ENCODE measurements at regions not wholly inside any gene's neighbourhood (a gene's known extent, or its start where the extent isn't known, plus 50 kb on each side); places are given as distances from the start of the nearest gene placed in this dataset.

DNA sequence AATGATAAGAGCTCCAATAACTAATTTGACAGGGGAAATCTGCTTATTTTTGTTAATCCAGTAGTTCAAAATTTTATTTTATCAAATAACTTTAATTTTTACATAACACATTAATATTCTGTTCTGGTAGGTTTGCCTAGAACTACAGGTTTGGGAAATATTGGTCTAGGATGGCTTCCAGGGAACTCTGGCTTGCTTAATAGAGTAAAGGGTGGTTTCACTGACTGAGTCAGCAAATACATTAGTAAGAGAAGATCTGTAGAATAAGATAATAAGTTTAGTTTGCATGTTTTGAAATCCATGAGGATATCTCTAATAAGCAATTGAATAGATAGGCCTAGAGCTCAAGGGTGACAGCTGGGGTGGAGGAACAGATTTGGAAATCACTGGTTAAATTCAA is 500.7 kb downstream of the ZNF674 start:
- Histone ChIP-seq H3K27me3 (ENCODE audit: insufficient read depth, low read length, poor library complexity) (no peaks in the 10 kb centered on the region), H3K4me3 (ENCODE audit: low read depth in 1 of 2, low read length in 2 of 2) (no peak overlapping the region), H3K79me2 (ENCODE audit: insufficient read depth, low read length) (no peaks in the 10 kb centered on the region), H3K4me2 (ENCODE audit: insufficient read depth, low read length) (no peak overlapping the region), H3K36me3 (ENCODE audit: insufficient read depth, low read length) (no peaks in the 10 kb centered on the region), H2AFZ (ENCODE audit: low read depth, low read length) (no peak overlapping the region), H3K9ac (ENCODE audit: low read depth, low read length) (no peak overlapping the region), H4K20me1 (ENCODE audit: insufficient read depth, low read length) (no peaks in the 10 kb centered on the region), H3K9me3 (ENCODE audit: insufficient read depth, low read length, severe bottlenecking) (peaks cover 8% of the 10 kb centered on the region), H3K4me1 (ENCODE audit: insufficient read depth, low read length) (peaks cover 2% of the 10 kb centered on the region; the same call in 1 of the 2 replicates), H3K27ac (ENCODE audit: low read length) (no peak overlapping the region)
- DNase-seq (no peak), ATAC-seq (ENCODE audit: insufficient read depth, low read depth) (no peak)
- TF ChIP-seq, protein P1, sequence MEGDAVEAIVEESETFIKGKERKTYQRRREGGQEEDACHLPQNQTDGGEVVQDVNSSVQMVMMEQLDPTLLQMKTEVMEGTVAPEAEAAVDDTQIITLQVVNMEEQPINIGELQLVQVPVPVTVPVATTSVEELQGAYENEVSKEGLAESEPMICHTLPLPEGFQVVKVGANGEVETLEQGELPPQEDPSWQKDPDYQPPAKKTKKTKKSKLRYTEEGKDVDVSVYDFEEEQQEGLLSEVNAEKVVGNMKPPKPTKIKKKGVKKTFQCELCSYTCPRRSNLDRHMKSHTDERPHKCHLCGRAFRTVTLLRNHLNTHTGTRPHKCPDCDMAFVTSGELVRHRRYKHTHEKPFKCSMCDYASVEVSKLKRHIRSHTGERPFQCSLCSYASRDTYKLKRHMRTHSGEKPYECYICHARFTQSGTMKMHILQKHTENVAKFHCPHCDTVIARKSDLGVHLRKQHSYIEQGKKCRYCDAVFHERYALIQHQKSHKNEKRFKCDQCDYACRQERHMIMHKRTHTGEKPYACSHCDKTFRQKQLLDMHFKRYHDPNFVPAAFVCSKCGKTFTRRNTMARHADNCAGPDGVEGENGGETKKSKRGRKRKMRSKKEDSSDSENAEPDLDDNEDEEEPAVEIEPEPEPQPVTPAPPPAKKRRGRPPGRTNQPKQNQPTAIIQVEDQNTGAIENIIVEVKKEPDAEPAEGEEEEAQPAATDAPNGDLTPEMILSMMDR (IDR thresholded peaks at IDR 0.05; ENCODE audit: borderline replicate concordance, extremely low read depth, low read length, poor library complexity, severe bottlenecking), result no peak
- TF ChIP-seq EZH2 (IDR thresholded peaks at IDR 0.05; ENCODE audit: borderline replicate concordance, low read depth, low read length, severe bottlenecking), result no peak

DNA sequence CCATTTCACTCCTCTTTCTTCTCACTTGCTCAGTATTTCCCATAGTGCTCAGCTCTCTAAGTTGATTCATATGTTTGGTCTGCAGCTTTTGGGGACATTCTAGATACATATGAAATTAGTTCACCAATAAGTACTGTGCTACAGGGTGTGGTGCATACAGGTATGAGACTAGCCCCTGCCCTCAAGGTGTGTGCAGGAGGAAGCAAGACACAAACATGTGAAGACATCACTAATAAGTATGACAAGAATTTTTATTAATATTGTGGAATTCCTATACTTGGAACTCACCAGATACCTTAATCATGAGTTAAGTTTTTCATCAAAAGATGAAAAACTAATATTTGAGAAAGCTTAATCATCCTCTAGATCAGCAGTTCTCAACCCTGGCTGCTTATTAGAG is 505.2 kb downstream of the ZNF674 start:
- H3K4me3 ChIP-seq (ENCODE audit: low read depth in 1 of 2, low read length in 2 of 2), result no peak overlapping the region
- H3K9me3 ChIP-seq (ENCODE audit: insufficient read depth, low read length, severe bottlenecking), result peaks cover 8% of the 10 kb centered on the region
- H4K20me1 ChIP-seq (ENCODE audit: insufficient read depth, low read length), result no peaks in the 10 kb centered on the region
- H3K9ac ChIP-seq (ENCODE audit: low read depth, low read length), result no peak overlapping the region
- peaks cover 5% of the 10 kb centered on the region; the same call in 1 of the 2 replicates for H3K4me1 ChIP-seq (ENCODE audit: insufficient read depth, low read length)
- H2AFZ ChIP-seq (ENCODE audit: low read depth, low read length), result no peak overlapping the region
- TF ChIP-seq, protein P1 (IDR thresholded peaks at IDR 0.05; ENCODE audit: borderline replicate concordance, extremely low read depth, low read length, poor library complexity, severe bottlenecking), result no peak
- no peak for TF ChIP-seq EZH2 (IDR thresholded peaks at IDR 0.05; ENCODE audit: borderline replicate concordance, low read depth, low read length, severe bottlenecking)
- H3K4me2 ChIP-seq (ENCODE audit: insufficient read depth, low read length), result no peak overlapping the region
- no peak for ATAC-seq (ENCODE audit: insufficient read depth, low read depth)
- no peaks in the 10 kb centered on the region for H3K79me2 ChIP-seq (ENCODE audit: insufficient read depth, low read length)
- DNase-seq, result no peak
- no peaks in the 10 kb centered on the region for H3K36me3 ChIP-seq (ENCODE audit: insufficient read depth, low read length)
- no peak overlapping the region for H3K27ac ChIP-seq (ENCODE audit: low read length)
- H3K27me3 ChIP-seq (ENCODE audit: insufficient read depth, low read length, poor library complexity), result no peaks in the 10 kb centered on the region

DNA sequence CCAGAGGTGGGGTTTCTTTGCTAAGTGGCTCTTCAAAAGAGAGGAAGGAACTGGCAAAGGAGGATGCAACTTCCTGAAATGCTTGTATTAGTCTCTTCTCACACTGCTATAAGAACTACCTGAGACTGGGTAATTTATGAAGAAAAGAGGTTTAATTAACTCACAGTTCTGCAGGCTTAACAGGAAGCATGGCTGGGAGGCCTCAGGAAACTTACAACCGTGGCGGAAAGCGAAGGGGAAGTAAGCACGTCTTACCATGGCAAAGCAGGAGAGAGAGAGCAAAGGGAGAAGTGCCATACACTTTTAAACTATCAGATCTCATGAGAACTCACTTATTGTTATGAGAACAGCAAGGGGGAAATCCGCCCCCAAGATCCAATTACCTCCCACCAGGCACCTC is 505.7 kb downstream of the ZNF674 start:
- H2AFZ ChIP-seq (ENCODE audit: low read depth, low read length), result no peak overlapping the region
- no peaks in the 10 kb centered on the region for H3K36me3 ChIP-seq (ENCODE audit: insufficient read depth, low read length)
- no peak overlapping the region for H3K4me2 ChIP-seq (ENCODE audit: insufficient read depth, low read length)
- no peak overlapping the region for H3K27ac ChIP-seq (ENCODE audit: low read length)
- H3K4me1 ChIP-seq (ENCODE audit: insufficient read depth, low read length), result peaks cover 5% of the 10 kb centered on the region; the same call in 1 of the 2 replicates
- H3K9ac ChIP-seq (ENCODE audit: low read depth, low read length), result no peak overlapping the region
- TF ChIP-seq, protein P1 (IDR thresholded peaks at IDR 0.05; ENCODE audit: borderline replicate concordance, extremely low read depth, low read length, poor library complexity, severe bottlenecking), result no peak
- TF ChIP-seq EZH2 (IDR thresholded peaks at IDR 0.05; ENCODE audit: borderline replicate concordance, low read depth, low read length, severe bottlenecking), result no peak
- H3K27me3 ChIP-seq (ENCODE audit: insufficient read depth, low read length, poor library complexity), result no peaks in the 10 kb centered on the region
- DNase-seq (no peak), ATAC-seq (ENCODE audit: insufficient read depth, low read depth) (no peak)
- no peaks in the 10 kb centered on the region for H4K20me1 ChIP-seq (ENCODE audit: insufficient read depth, low read length)
- peaks cover 8% of the 10 kb centered on the region for H3K9me3 ChIP-seq (ENCODE audit: insufficient read depth, low read length, severe bottlenecking)
- no peaks in the 10 kb centered on the region for H3K79me2 ChIP-seq (ENCODE audit: insufficient read depth, low read length)
- H3K4me3 ChIP-seq (ENCODE audit: low read depth in 1 of 2, low read length in 2 of 2), result no peak overlapping the region

DNA sequence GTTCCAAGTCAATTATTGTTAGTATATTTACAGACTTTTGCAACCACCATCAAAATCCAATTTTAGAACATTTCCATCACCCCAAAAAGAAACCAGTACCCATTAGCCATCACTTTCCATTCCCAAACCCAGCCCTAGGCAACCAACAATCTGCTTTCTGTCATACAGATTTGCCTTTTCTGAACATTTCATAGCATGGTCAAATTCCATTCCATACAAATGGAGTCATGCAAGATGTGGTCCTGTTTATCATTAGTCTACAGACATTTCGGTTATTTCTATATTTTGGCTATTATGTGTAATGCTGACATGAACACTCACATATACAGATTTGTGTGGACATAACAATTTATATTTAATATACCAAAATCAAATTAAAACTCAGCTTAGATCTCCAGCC is 508.7 kb downstream of the ZNF674 start:
- TF ChIP-seq, protein P1 (IDR thresholded peaks at IDR 0.05; ENCODE audit: borderline replicate concordance, extremely low read depth, low read length, poor library complexity, severe bottlenecking), result no peak
- TF ChIP-seq EZH2 (IDR thresholded peaks at IDR 0.05; ENCODE audit: borderline replicate concordance, low read depth, low read length, severe bottlenecking), result no peak
- H3K9ac ChIP-seq (ENCODE audit: low read depth, low read length), result no peak overlapping the region
- H3K36me3 ChIP-seq (ENCODE audit: insufficient read depth, low read length), result no peaks in the 10 kb centered on the region
- H2AFZ ChIP-seq (ENCODE audit: low read depth, low read length), result no peak overlapping the region
- no peaks in the 10 kb centered on the region for H3K27me3 ChIP-seq (ENCODE audit: insufficient read depth, low read length, poor library complexity)
- no peaks in the 10 kb centered on the region for H4K20me1 ChIP-seq (ENCODE audit: insufficient read depth, low read length)
- peaks cover 7% of the 10 kb centered on the region for H3K9me3 ChIP-seq (ENCODE audit: insufficient read depth, low read length, severe bottlenecking)
- DNase-seq (no peak), ATAC-seq (ENCODE audit: insufficient read depth, low read depth) (no peak)
- H3K79me2 ChIP-seq (ENCODE audit: insufficient read depth, low read length), result no peaks in the 10 kb centered on the region
- H3K4me2 ChIP-seq (ENCODE audit: insufficient read depth, low read length), result no peak overlapping the region
- H3K27ac ChIP-seq (ENCODE audit: low read length), result no peak overlapping the region
- H3K4me1 ChIP-seq (ENCODE audit: insufficient read depth, low read length), result peaks cover 5% of the 10 kb centered on the region; the same call in 1 of the 2 replicates
- no peak overlapping the region for H3K4me3 ChIP-seq (ENCODE audit: low read depth in 1 of 2, low read length in 2 of 2)
